ENCODE measurements at regions not wholly inside any gene's neighbourhood (a gene's known extent, or its start where the extent isn't known, plus 50 kb on each side); places are given as distances from the start of the nearest gene placed in this dataset.

GRCh38 chr7:133195868-133196267 is 57.0 kb upstream of the EXOC4 start:
- no peak for DNase-seq

GRCh38 chr7:133196856-133197612 is 55.8 kb upstream of the EXOC4 start:
- no peak for DNase-seq

GRCh38 chr7:133197972-133198544 is 54.8 kb upstream of the EXOC4 start:
- no peak for DNase-seq

GRCh38 chr7:133199831-133200230 is 53.0 kb upstream of the EXOC4 start:
- DNase-seq, result no peak

- DNase-seq, result no peak
Measured at GRCh38 chr7:133201470-133201869, 51.4 kb upstream of the EXOC4 start.

- DNase-seq, result no peak
Measured at GRCh38 chr7:133202942-133203341, 49.9 kb upstream of the EXOC4 start.
